Psoas muscle (tissue), 7 donors: ENCODE measurements at regions not wholly inside any gene's neighbourhood (a gene's known extent, or its start where the extent isn't known, plus 50 kb on each side); places are given as distances from the start of the nearest gene placed in this dataset.

ENCODE experiments used
- ATAC-seq, 4 donors: fragments of 200-7000 bp; cut with Tn5 transposase; one replicate each; pipeline ENCODE4 v1.9.1; 2020; ENCODE audit warnings: moderate library complexity in 3 of 4, mild to moderate bottlenecking in 2 of 4
- DNase-seq, 2 donors: peaks; one replicate each; pipeline ENCODE4 v3.0.0-alpha.2; 2020
- H3K27ac ChIP-seq: fragments of 200-600 bp; one replicate; pipeline ENCODE4 v1.8.0; 2022
- H3K27me3 ChIP-seq, 3 donors: fragments of 200-600 bp in 1 of 3; one replicate each; pipeline versions ENCODE4 v1.6.1 to v1.8.0; 2013 to 2022; ENCODE audit warnings: low read length in 2 of 3, mild to moderate bottlenecking in 2 of 3, moderate library complexity in 1 of 3; ENCODE audit not compliant: insufficient read depth in 3 of 3
- H3K36me3 ChIP-seq, 2 donors: fragments of 200-600 bp in 1 of 2; one replicate each; pipeline versions ENCODE4 v1.6.1 to v1.8.0; 2013 to 2022; ENCODE audit warnings: low read depth in 1 of 2, mild to moderate bottlenecking in 1 of 2, moderate library complexity in 1 of 2; ENCODE audit not compliant: insufficient read depth in 1 of 2
- H3K4me1 ChIP-seq: fragments of 200-600 bp; one replicate; pipeline ENCODE4 v1.8.0; 2022
- H3K4me3 ChIP-seq: fragments of 200-600 bp; one replicate; pipeline ENCODE4 v1.8.0; 2022; ENCODE audit warnings: mild to moderate bottlenecking
- H3K9me3 ChIP-seq: fragments of 200-600 bp; one replicate; pipeline ENCODE4 v1.8.0; 2022
- WGBS, 3 donors: extraction: QIAGEN DNeasy Blood & Tissue Kit; methylation state at CpG; one replicate each; pipeline versions ENCODE4 v1.1.6 to v1.1.7; 2013; 5-methylcytosine and 5-hydroxymethylcytosine counted together
- intact Hi-C, 2 donors: fragments of 100-400 bp; cut with DNase I; formaldehyde crosslinking; loops; one replicate each; pipeline versions ENCODE4 v1.11.0 to v1.14.2; 2022
- TF ChIP-seq, protein P1 (sequence below): fragments of 200-600 bp; IDR thresholded peaks from one replicate; pipeline ENCODE4 v1.8.0; 2022; ENCODE audit warnings: antibody characterized with exemption
- donor health status: healthy with polysubstance abuse.
- donor health status: DM: no; HTN: no; CAD: no; lungs with moderate emphysema.
- donor health status: Bipolar disorder and iron deficiency.
- donor health status: healthy.
- donor health status: DM: yes; HTN: yes; CAD: no.
- donor health status: DM: no; HTN: no; CAD: no.
- donor health status: DM: yes; HTN: yes; CAD: no.

DNA sequence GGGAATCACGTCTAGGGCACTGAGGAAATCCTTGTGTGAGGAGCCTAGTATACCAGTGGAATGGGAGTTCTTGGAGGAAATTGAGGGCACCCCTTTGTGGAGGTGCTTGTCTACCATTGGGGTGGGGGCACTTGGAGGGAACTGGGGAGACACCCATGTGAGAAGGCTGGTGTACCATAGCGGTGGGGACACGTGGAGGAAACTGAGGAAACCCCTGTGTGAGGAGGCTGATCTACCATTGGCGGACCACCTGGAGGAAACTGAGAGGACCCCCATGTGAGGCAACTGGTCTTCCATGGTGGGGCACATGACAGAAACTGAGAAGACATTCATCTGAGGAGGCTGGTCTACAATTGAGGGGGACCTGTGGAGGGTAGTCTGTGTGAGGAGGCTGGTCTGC lies 164.5 kb downstream of the FBLN2 start:
- ATAC-seq (no peak), DNase-seq (no peak)
- Histone ChIP-seq H3K9me3 (no peaks in the 10 kb centered on the region), H3K27ac (no peak overlapping the region), H3K36me3 (no peaks in the 10 kb centered on the region), H3K4me1 (no peaks in the 10 kb centered on the region), H3K27me3 (peaks cover 0 to 5% (median 3%) of the 10 kb centered on the region in 3 donors), H3K4me3 (no peak overlapping the region)
- intact Hi-C loops, result no loop called here
- TF ChIP-seq, protein P1, sequence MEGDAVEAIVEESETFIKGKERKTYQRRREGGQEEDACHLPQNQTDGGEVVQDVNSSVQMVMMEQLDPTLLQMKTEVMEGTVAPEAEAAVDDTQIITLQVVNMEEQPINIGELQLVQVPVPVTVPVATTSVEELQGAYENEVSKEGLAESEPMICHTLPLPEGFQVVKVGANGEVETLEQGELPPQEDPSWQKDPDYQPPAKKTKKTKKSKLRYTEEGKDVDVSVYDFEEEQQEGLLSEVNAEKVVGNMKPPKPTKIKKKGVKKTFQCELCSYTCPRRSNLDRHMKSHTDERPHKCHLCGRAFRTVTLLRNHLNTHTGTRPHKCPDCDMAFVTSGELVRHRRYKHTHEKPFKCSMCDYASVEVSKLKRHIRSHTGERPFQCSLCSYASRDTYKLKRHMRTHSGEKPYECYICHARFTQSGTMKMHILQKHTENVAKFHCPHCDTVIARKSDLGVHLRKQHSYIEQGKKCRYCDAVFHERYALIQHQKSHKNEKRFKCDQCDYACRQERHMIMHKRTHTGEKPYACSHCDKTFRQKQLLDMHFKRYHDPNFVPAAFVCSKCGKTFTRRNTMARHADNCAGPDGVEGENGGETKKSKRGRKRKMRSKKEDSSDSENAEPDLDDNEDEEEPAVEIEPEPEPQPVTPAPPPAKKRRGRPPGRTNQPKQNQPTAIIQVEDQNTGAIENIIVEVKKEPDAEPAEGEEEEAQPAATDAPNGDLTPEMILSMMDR, result no peak
- WGBS, 3 donors, result 85 to 96% (median 89%) methylated on average over 4 of the region's 4 CpGs

DNA sequence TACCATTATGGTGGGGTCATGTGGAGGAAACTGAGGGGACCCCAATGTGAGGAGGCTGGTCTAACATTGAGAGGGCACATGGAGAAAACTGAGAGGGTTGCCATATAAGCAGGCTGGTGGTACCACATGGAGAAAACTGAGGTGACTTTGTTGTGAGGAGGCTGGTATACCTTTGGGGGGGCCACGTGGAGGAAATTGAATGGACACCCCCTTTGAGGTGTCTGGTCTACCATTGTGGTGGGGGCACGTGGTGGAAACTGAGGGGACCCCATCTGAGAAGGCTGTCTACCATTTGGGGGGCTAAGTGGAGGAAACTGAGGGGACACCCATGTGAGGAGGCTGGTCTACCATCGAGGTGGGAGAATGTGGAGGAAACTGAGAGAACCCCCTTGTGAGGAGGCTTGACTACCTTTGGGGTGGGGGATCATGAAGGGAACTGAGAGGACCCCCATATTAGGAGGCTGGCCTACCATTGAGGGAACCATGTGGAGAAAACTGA lies 163.8 kb downstream of the FBLN2 start:
- TF ChIP-seq, protein P1, result no peak
- Histone ChIP-seq H3K36me3 (no peaks in the 10 kb centered on the region), H3K27me3 (peaks cover 0 to 5% (median 3%) of the 10 kb centered on the region in 3 donors), H3K4me1 (no peaks in the 10 kb centered on the region), H3K4me3 (no peak overlapping the region), H3K27ac (no peak overlapping the region), H3K9me3 (no peaks in the 10 kb centered on the region)
- ATAC-seq (no peak), DNase-seq (no peak)
- WGBS, 3 donors, result 45 to 54% (median 48%) methylated on average over 3 of the region's 3 CpGs
- intact Hi-C loops, result no loop called here

DNA sequence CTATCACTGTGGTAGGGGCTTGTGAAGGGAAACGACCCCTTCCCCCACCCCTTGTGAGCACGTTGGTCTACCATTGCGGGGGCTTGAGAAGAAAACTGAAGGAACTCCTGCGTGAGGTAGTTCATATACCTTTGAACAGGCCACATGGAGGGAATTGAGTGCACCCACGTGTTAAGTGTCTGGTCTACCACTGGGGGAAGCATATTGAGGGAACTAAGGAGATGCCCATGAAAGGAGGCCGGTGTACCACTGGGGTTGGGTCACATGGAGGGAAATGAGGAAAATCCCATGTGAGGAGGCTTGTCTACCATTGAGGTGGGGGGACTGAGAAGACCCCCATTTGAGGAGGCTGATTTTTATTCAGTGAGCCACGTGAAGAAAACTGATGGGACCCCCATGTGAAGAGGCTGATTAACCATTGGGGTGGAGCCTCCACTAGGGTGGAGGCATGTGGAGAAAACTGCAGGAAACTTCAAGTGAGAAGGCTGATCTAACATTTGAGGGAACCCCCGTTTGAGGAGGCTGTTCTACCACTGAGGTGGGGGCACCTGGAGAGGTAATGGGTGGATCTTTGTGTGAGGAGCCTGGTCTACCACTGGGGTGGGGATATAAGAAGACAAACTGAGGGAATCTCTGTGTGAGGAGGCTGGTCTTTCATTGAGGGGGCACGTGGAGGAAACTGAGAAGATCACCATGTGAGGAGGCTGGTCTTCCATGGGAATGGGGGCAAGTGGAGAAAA lies 163.2 kb downstream of the FBLN2 start:
- no peak for ATAC-seq
- Histone ChIP-seq H3K4me3 (no peak overlapping the region), H3K36me3 (no peaks in the 10 kb centered on the region), H3K27me3 (peaks cover 0 to 5% (median 3%) of the 10 kb centered on the region in 3 donors), H3K4me1 (no peaks in the 10 kb centered on the region), H3K27ac (no peak overlapping the region), H3K9me3 (no peaks in the 10 kb centered on the region)
- WGBS, 3 donors, result 65 to 70% (median 66%) methylated on average over 9 of the region's 9 CpGs
- TF ChIP-seq, protein P1, result no peak
- intact Hi-C loops, result no loop called here
- DNase-seq, result no peak

DNA sequence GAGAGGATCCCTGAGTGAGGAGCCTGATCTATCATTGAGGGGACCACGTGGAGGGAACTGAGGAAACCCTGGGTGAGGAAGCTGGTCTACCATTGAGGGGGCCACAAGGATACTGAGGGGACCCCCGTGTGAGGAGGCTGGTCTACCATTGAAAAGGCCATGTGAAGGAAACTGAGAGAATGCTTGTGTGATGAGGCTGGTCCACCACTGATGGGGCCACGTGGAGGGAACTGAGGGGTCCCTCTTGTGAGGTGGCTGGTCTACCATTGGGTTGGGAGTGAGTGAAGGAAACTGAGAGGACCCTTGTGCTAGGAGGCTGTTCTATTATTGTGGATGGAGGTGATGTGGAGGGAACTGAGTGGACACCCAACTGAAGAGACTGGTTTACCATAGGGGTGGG lies 161.3 kb downstream of the FBLN2 start:
- Histone ChIP-seq H3K27me3 (peaks cover 0 to 5% (median 3%) of the 10 kb centered on the region in 3 donors), H3K36me3 (no peaks in the 10 kb centered on the region), H3K9me3 (no peaks in the 10 kb centered on the region), H3K4me1 (no peaks in the 10 kb centered on the region), H3K27ac (no peak overlapping the region), H3K4me3 (no peak overlapping the region)
- TF ChIP-seq, protein P1, result no peak
- intact Hi-C loops, result no loop called here
- no peak for DNase-seq
- 48 to 65% (median 59%) methylated on average over 3 of the region's 3 CpGs for WGBS, 3 donors
- no peak for ATAC-seq

DNA sequence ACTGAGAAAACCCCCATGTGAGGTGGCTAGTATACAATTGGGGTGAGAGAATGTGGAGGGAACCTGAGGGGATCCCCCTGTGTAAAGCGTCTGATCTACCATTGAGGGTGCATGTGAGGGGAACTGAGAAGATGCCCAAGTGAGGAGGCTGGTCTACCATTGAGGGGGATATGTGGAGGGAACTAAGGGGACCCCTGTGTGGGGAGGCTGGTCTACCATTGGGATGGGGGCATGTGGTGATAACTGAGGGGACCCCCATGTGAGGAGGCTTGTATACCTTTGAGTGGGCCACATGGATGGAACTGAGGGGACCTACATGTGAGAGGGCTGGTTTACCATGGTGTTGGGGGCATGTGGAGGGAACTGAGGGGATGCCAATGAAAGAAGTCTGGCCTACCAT lies 160.8 kb downstream of the FBLN2 start:
- peaks cover 0 to 5% (median 3%) of the 10 kb centered on the region in 3 donors for H3K27me3 ChIP-seq
- TF ChIP-seq, protein P1, result no peak
- no peak for ATAC-seq
- WGBS, 3 donors, result 83 to 100% (median 94%) methylated on average over 1 of the region's 1 CpG
- H3K9me3 ChIP-seq, result no peaks in the 10 kb centered on the region
- intact Hi-C loops, result no loop called here
- DNase-seq, result no peak
- H3K4me3 ChIP-seq, result no peak overlapping the region
- H3K4me1 ChIP-seq, result no peaks in the 10 kb centered on the region
- no peaks in the 10 kb centered on the region for H3K36me3 ChIP-seq
- H3K27ac ChIP-seq, result no peak overlapping the region
